Germinal center (tissue), 1 donor: ENCODE measurements at regions not wholly inside any gene's neighbourhood (a gene's known extent, or its start where the extent isn't known, plus 50 kb on each side); places are given as distances from the start of the nearest gene placed in this dataset.

Experiments used
- DNase-seq: peaks from one replicate; pipeline ENCODE4 v3.0.0; 2012; ENCODE audit warnings: mixed read lengths, low spot score

DNA sequence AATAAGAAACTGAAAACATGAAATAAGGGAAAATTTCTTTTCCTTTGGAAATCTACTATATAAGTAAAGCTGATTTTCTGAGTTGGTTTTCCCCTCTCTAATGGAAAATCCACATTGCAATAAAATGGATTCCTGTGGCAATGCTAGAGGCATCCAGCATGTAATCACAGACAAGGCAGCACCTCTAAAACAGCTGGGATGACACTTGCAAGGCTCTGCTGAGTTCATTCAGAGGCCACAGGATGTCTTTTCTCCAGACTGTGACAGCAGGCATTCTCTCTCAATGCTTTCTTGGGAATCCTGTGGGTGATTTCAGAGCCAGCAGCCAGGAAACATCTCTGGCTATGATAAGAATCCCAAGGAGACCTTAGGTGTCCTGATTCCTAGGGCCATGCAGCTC lies 201.3 kb upstream of the BLID start:
- no peak for DNase-seq

DNA sequence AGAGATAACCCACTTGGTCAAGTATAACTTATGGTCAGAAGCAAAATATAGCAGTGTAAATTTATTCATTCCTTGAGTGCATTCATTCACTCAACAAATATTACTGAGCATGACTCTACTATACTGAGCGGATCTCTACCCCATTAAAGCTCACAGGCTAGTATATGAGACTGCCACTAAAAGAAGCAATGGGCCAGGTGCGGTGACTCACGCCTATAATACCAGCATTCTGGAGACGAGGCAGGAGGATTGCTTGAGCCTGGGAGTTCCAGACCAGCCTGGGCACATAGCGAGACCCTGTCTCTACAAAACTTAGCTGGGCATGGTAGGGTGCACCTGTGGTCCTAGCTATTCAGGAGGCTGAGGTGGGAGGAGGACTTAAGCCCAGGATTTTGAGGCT lies 197.6 kb upstream of the BLID start:
- DNase-seq = no peak

GRCh38 chr11:122311216-122311755 lies 195.3 kb upstream of the BLID start:
- no peak for DNase-seq

GRCh38 chr11:122310766-122311165 lies 194.8 kb upstream of the BLID start:
- DNase-seq = no peak

DNA sequence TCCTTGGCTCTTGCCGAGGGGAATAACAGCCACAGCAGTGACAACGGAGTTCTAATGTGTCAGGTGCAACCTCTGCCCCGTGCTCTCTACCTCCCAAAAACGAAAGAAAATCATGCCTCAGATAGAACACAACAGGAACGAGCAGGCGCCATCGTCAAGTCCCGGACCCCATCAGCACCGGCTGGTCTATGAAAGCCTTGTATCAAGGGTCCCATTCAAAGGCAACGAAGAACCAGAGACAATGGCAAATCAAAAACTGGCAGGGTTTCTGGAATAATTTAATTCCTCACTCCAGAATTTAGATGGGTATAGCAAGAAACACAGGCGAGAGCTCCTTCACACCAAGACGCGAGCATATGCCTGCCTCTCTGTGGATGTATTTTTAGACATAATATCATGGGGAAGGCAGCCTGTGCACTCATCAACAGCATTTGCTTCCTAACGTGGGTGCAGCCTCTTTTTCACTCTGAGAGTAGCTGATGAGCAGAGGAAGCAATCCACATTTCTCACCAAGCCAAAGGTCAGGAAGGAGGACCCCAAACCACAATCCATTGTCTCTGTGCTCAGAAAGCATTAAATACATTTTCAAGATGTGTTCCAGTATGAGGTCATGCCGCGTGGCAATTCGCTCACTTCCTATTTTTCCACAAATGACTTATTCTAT lies 193.4 kb upstream of the BLID start:
- no peak for DNase-seq

- no peak for DNase-seq
These were observed 192.2 kb upstream of the BLID start for GRCh38 chr11:122308226-122308625.

DNA sequence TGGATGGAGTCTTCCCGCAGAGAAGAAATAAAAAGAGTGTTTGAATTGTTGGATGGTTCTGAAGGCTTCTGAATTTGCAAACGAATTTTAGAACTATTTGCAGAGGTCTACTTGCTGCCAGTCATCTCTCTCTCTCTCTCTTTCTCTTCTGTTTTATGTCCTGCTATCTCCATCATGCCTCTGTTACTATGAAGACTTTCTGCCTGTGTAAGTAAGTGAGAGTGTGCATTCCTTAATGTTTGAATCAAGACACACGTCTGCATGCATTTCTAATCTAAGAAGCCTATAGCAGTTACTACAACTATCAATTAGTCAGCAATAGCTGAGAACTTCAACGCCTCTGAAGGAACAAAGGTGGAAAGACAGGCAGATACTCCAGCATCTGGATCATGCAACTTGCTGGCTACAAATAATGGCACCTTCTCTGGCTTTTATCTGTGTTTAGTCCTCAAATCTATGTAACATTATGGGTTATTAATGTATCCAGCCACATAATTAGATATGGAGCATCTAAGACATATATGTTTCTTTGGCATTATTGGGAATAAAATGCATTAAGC lies 191.5 kb upstream of the BLID start:
- DNase-seq = no peak

- no peak for DNase-seq
These were observed 190.9 kb upstream of the BLID start for GRCh38 chr11:122306831-122307391.

DNA sequence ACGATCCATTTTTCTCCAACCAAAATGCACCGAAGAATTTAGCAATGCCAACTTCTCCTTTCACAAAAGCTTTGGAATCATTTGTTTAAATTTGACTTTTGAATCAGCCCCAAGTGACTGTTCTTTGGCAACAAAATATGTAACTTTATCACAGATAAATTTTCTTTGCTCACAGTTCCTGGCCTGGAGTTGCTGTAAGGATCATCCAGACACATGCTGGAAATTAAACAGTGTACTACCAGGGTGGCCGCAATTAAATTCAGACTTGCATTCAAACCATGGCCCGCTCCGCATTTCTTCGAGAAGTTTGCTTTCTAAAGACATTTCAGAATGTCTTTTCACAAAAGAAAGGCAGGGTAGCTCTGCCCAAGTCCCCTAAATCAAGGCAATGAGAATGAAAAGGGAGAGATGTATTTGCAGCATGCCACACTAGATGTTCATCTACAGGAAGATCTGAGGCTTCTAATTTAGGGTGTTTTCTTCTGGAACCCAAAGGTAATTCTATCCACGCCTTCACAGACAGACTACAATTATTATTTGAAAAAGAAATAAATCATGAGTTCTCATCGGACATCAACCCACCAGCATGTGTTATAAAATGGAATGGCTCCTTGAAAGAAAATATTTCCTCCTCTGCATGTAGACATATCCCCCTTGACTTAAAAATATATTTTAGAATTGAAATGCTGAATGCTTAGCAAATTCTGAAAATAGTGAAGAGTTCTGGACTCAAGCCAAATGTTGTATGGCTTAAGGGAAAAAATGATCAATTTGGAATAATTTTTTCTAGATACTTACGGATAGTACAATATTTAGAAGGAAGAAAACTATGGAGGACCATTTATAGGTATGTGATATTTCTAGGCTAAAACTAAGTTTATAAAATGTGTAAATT lies 189.7 kb upstream of the BLID start:
- DNase-seq = no peak

DNA sequence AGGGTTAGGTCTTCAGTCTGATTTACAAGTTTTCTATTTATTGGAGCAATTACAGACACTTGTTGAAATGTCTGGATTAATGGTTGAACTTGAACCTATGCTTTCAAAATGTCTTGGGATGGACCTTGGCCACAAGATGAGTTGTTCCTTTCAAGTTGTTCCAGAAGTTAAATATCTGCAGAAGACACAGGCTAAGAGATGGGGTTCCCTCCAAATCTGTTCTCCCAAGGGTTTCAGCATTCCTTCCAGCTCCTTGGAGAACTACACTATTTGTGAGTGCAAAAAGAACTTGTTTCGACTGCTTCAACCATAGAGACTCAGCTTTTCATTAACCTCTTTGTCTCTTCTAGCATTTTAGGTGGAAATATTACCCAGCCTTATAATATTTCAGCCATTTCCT lies 189.0 kb upstream of the BLID start:
- DNase-seq = no peak

GRCh38 chr11:122304306-122304705 lies 188.3 kb upstream of the BLID start:
- no peak for DNase-seq

DNA sequence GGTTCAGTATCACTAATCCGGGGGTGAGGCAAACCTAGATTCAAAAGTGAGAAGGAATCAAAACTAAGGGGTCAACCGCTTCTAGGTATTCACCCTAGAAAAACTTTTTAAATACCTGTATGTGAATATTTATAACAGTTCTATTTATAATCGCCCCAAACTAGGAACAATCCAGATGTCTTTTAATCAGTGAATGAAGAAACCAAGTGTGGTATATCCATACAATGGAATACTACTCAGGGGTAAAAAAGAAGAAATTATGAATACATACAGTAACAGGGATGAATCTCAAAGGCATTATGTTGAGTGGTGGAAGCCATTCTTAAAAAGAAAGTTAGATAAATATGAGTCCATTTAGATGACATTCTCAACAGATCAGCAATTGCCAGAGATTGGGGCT lies 178.0 kb upstream of the BLID start:
- DNase-seq = no peak

- no peak for DNase-seq
These were observed 177.4 kb upstream of the BLID start for GRCh38 chr11:122293296-122294023.

DNA sequence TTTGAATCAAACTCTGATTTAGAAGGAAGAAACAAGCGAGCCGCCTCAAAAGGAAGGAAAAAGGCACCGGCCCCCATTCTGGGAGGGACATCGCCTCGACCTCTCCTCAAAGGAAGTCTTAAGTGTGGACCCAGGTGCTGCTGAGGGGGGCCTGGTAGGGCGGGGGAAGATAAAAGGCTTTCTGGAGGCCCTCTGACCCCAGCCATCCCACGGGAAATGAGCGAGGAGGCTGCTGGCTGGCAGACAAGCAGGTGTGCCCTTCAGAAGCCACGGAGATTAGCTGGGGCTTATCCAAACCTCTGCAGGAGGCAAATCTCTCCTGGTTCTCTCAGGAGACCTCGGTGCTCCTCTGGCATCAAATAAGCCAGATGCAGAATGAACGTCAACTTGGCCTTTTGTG lies 171.4 kb upstream of the BLID start:
- DNase-seq = no peak

- no peak for DNase-seq
These were observed 169.3 kb upstream of the BLID start for GRCh38 chr11:122285070-122285988.

DNA sequence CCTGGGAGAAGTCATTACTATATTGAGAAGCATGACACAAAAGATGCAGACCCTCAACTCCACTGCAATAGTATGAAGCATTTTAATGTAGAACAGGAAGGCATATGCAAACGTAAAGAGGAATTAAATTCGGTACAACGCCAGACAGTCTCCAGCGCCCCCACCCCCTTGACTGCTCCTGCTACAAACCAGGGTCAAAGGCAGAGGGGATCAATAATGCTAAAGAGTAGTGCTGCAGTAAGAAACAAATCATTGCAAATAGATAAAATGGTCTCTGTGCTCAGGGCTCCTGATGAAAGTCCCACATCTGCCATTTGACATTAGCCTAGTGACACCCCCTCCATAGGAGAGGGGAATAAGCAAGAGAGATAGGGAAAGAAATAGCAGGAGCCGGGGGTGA lies 164.9 kb upstream of the BLID start:
- DNase-seq = no peak

GRCh38 chr11:122279194-122279593 lies 163.2 kb upstream of the BLID start:
- DNase-seq = no peak

DNA sequence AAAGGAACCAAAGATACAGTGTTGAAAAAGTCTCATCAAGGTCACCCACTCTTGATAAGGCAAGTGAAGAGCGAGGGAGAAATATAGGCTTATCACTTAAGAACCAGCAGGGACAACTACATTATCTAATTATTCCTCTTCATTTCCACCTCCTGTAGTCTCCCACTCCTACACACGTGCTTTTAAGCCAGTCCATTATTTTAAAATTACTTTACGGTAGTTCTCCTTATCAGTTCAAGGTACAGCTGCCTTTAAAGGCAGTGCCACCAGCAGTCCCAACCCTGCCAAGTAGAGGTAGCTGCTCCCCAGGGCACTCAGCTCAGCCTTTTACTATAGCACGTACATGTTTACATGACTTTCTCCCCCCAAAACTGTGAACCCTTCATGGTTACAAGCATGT lies 161.5 kb upstream of the BLID start:
- DNase-seq = no peak

GRCh38 chr11:122276221-122276620 lies 160.2 kb upstream of the BLID start:
- no peak for DNase-seq

GRCh38 chr11:122275508-122275907 lies 159.5 kb upstream of the BLID start:
- DNase-seq = no peak
